ENCODE measurements at regions not wholly inside any gene's neighbourhood (a gene's known extent, or its start where the extent isn't known, plus 50 kb on each side); places are given as distances from the start of the nearest gene placed in this dataset.

GRCh38 chr2:237243487-237243886, 157.8 kb downstream of the COPS8 start:
- TF ChIP-seq SMC3 (IDR thresholded peaks at IDR 0.05) (no peak), POLR2A (IDR thresholded peaks at IDR 0.05; ENCODE audit: low read length) (no peak)

All from A549 (cell line).